ENCODE measurements at regions not wholly inside any gene's neighbourhood (a gene's known extent, or its start where the extent isn't known, plus 50 kb on each side); places are given as distances from the start of the nearest gene placed in this dataset.

DNA sequence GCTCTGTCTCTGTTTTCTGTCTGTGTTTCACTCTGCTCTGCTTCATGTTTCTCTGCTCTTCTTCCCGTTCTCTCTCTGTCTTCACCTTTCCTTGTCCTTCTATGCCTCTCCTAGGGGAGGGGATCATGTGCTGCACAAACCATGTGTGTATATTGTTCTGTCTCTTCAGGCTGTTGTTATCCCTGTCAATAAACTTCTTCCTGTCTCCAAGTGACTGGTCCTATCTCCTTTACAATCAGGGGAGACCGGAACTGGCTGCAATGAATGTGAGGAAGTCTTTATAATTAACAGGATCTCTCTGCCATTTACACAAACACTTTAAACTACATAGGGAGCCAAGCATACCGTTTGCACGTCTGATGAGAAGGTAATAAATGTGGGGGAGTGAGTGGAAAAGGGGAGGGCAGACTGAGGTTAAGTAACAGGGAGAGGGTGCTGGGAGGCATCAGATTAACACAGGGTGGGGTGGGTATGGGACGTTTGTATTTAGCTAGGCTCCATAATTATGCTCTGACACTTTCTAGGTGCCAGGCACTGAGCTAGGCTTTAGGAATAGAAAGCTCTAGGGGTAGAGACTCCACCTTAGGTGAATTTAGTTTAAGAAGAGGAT, 626.1 kb downstream of the DHX35 start:
- Histone ChIP-seq H3K9me2 (replicated peaks; ENCODE audit: insufficient read depth, low read length) (no peaks in the 10 kb centered on the region), H3F3A (ENCODE audit: insufficient read depth) (no peaks in the 10 kb centered on the region), H3K4me2 (ENCODE audit: low read depth, low read length, poor library complexity, severe bottlenecking) (no peak overlapping the region), H3K79me2 (ENCODE audit: insufficient read depth, low read length) (no peaks in the 10 kb centered on the region), H3K9ac (ENCODE audit: low read length) (no peak overlapping the region), H2AFZ (ENCODE audit: low read depth, low read length, severe bottlenecking) (no peak overlapping the region), H3K4me3 (ENCODE audit: insufficient read depth, low read length, poor library complexity, severe bottlenecking) (no peak overlapping the region), H3K27ac (ENCODE audit: low read depth, low read length) (no peak overlapping the region), H3K36me3 (ENCODE audit: low read length) (no peaks in the 10 kb centered on the region), H4K20me1 (ENCODE audit: low read depth, low read length) (no peaks in the 10 kb centered on the region), H3K27me3 (ENCODE audit: low read length) (no peaks in the 10 kb centered on the region), H3K9me3 (ENCODE audit: insufficient read depth, low read length) (no peaks in the 10 kb centered on the region)
- TF ChIP-seq, protein P1, sequence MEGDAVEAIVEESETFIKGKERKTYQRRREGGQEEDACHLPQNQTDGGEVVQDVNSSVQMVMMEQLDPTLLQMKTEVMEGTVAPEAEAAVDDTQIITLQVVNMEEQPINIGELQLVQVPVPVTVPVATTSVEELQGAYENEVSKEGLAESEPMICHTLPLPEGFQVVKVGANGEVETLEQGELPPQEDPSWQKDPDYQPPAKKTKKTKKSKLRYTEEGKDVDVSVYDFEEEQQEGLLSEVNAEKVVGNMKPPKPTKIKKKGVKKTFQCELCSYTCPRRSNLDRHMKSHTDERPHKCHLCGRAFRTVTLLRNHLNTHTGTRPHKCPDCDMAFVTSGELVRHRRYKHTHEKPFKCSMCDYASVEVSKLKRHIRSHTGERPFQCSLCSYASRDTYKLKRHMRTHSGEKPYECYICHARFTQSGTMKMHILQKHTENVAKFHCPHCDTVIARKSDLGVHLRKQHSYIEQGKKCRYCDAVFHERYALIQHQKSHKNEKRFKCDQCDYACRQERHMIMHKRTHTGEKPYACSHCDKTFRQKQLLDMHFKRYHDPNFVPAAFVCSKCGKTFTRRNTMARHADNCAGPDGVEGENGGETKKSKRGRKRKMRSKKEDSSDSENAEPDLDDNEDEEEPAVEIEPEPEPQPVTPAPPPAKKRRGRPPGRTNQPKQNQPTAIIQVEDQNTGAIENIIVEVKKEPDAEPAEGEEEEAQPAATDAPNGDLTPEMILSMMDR (IDR thresholded peaks at IDR 0.05; ENCODE audit: insufficient read depth, low read length, poor library complexity, severe bottlenecking) = no peak
- TF ChIP-seq EZH2phosphoT487 (conservative IDR thresholded peaks at IDR 0.05; ENCODE audit: low read length) = no peak

DNA sequence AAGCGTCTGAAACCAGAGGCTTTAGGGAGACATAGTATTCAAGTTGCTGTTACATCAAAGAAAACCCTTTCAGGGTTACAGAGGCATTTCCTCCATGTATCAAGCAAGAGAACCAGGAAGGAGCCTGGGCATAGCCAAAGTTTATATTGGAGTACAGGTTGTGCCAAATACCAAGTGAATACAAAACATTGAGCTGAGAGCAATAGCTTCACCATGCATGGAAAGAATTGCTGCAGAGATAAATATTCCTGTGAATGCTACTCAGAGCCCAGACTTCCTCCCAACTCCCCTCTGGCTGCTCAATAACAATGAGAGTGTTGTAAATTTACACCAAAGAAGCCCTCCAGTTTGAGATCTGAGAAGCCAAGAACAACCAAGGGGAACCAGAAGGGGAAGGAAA, 618.9 kb downstream of the DHX35 start:
- Histone ChIP-seq H2AFZ (ENCODE audit: low read depth, low read length, severe bottlenecking) (no peak overlapping the region), H3K9me2 (replicated peaks; ENCODE audit: insufficient read depth, low read length) (no peaks in the 10 kb centered on the region), H4K20me1 (ENCODE audit: low read depth, low read length) (no peaks in the 10 kb centered on the region), H3K27ac (ENCODE audit: low read depth, low read length) (no peak overlapping the region), H3F3A (ENCODE audit: insufficient read depth) (no peaks in the 10 kb centered on the region), H3K9ac (ENCODE audit: low read length) (no peak overlapping the region), H3K36me3 (ENCODE audit: low read length) (no peaks in the 10 kb centered on the region), H3K4me2 (ENCODE audit: low read depth, low read length, poor library complexity, severe bottlenecking) (no peak overlapping the region), H3K9me3 (ENCODE audit: insufficient read depth, low read length) (no peaks in the 10 kb centered on the region), H3K27me3 (ENCODE audit: low read length) (no peaks in the 10 kb centered on the region), H3K4me3 (ENCODE audit: insufficient read depth, low read length, poor library complexity, severe bottlenecking) (no peak overlapping the region), H3K79me2 (ENCODE audit: insufficient read depth, low read length) (no peaks in the 10 kb centered on the region)
- no peak for TF ChIP-seq EZH2phosphoT487 (conservative IDR thresholded peaks at IDR 0.05; ENCODE audit: low read length)
- TF ChIP-seq, protein P1 (IDR thresholded peaks at IDR 0.05; ENCODE audit: insufficient read depth, low read length, poor library complexity, severe bottlenecking) = no peak

DNA sequence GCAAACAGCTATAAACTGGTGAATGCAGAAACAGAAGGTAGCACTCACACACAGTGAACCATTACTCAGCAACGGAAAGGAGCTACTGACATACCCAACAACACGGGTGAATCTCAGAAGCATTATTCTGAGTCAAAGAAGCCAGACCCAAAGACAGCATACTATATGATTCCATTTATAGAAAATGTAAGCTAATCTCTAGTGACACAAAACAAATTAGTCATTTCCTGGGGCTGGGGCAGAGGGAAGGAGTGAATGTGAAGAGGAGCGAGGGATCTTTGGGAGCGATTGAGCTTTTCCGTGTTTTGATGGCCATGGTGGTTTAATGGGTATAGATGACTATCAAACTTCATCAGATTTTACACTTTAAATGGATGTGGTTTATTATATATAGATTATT, 614.6 kb downstream of the DHX35 start:
- Histone ChIP-seq H3K9me2 (replicated peaks; ENCODE audit: insufficient read depth, low read length) (no peaks in the 10 kb centered on the region), H4K20me1 (ENCODE audit: low read depth, low read length) (no peaks in the 10 kb centered on the region), H3K9ac (ENCODE audit: low read length) (no peak overlapping the region), H3K4me3 (ENCODE audit: insufficient read depth, low read length, poor library complexity, severe bottlenecking) (no peak overlapping the region), H3F3A (ENCODE audit: insufficient read depth) (no peaks in the 10 kb centered on the region), H3K4me2 (ENCODE audit: low read depth, low read length, poor library complexity, severe bottlenecking) (no peak overlapping the region), H3K27me3 (ENCODE audit: low read length) (no peaks in the 10 kb centered on the region), H3K9me3 (ENCODE audit: insufficient read depth, low read length) (no peaks in the 10 kb centered on the region), H3K27ac (ENCODE audit: low read depth, low read length) (no peak overlapping the region), H3K36me3 (ENCODE audit: low read length) (no peaks in the 10 kb centered on the region), H2AFZ (ENCODE audit: low read depth, low read length, severe bottlenecking) (no peak overlapping the region), H3K79me2 (ENCODE audit: insufficient read depth, low read length) (no peaks in the 10 kb centered on the region)
- TF ChIP-seq EZH2phosphoT487 (conservative IDR thresholded peaks at IDR 0.05; ENCODE audit: low read length) = no peak

DNA sequence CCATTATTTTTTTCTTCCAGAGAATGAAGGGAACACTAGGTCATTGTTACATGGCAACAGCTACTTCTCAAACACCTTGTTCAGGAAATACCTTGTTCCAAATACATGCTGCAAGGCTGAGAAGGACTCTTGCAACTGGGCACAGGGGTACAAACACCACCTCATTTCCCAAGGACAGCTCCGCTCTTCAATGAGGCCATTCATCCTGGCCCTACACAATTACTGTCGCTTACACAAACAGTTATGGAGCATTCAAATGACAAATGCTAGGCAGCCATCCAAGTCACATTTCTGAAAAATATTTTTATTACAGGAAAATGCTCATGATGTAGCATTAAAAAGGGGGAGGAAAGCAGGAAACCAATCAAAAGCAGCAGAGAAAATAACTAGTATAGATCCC, 611.9 kb downstream of the DHX35 start:
- no peak overlapping the region for H3K27ac ChIP-seq (ENCODE audit: low read depth, low read length)
- no peaks in the 10 kb centered on the region for H3K36me3 ChIP-seq (ENCODE audit: low read length)
- no peaks in the 10 kb centered on the region for H3K79me2 ChIP-seq (ENCODE audit: insufficient read depth, low read length)
- no peak overlapping the region for H3K4me2 ChIP-seq (ENCODE audit: low read depth, low read length, poor library complexity, severe bottlenecking)
- no peaks in the 10 kb centered on the region for H3F3A ChIP-seq (ENCODE audit: insufficient read depth)
- no peak overlapping the region for H2AFZ ChIP-seq (ENCODE audit: low read depth, low read length, severe bottlenecking)
- TF ChIP-seq, protein P1 (IDR thresholded peaks at IDR 0.05; ENCODE audit: insufficient read depth, low read length, poor library complexity, severe bottlenecking) = no peak
- TF ChIP-seq EZH2phosphoT487 (conservative IDR thresholded peaks at IDR 0.05; ENCODE audit: low read length) = no peak
- H4K20me1 ChIP-seq (ENCODE audit: low read depth, low read length) = no peaks in the 10 kb centered on the region
- H3K4me3 ChIP-seq (ENCODE audit: insufficient read depth, low read length, poor library complexity, severe bottlenecking) = no peak overlapping the region
- no peak overlapping the region for H3K9ac ChIP-seq (ENCODE audit: low read length)
- no peaks in the 10 kb centered on the region for H3K27me3 ChIP-seq (ENCODE audit: low read length)
- no peaks in the 10 kb centered on the region for H3K9me3 ChIP-seq (ENCODE audit: insufficient read depth, low read length)
- H3K9me2 ChIP-seq (replicated peaks; ENCODE audit: insufficient read depth, low read length) = no peaks in the 10 kb centered on the region

Measured in SU-DHL-6 (cell line).